PC-3 (cell line): ENCODE measurements at regions not wholly inside any gene's neighbourhood (a gene's known extent, or its start where the extent isn't known, plus 50 kb on each side); places are given as distances from the start of the nearest gene placed in this dataset.

Experiments
- EZH2 ChIP-seq: fragments of 300-600 bp; sonication (generic); IDR thresholded peaks from one replicate; pipeline ENCODE4 v1.6.1; 2017; ENCODE audit warnings: antibody characterized with exemption, mild to moderate bottlenecking, low read length; ENCODE audit not compliant: unreplicated experiment
- TF ChIP-seq, protein P1 (sequence below): fragments of 300-600 bp; sonication (generic); conservative IDR thresholded peaks from 2 replicates; pipeline ENCODE4 v1.5.1; 2017; ENCODE audit warnings: antibody characterized with exemption, low read depth, mild to moderate bottlenecking, low read length

DNA sequence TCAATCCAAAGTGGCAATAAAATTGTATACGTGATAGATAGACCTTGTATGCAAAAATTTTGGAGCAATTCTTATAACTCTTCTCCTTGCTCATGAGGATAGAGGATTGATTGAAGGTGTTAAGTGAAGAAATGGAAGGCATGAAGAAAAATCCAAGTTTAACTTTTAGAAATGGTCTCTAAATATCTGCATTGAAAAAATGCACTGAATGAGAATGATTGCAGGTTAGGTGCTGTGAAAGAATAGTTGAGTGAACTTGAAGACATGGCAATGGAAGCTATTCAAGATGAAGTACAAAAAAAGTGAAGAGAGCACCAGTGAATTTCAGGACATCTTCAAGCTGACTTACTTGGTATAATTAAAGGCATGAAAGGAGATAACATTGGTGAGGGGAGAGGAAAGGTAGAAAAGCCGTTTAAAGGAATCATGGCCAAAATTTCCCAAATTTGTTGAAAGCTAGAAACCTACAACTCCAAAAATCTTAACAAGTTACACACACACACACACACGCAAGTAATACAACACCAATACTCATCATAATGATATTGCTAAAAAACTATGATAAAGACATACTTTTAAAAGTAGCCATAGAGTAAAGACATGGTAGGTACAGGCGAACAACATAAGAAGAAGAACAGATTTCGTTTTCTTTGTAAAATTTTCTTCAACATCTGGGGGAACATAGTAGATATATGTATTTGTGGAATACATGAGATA lies 96.3 kb downstream of the GGTLC2 start:
- no peak for TF ChIP-seq EZH2
- TF ChIP-seq, protein P1, sequence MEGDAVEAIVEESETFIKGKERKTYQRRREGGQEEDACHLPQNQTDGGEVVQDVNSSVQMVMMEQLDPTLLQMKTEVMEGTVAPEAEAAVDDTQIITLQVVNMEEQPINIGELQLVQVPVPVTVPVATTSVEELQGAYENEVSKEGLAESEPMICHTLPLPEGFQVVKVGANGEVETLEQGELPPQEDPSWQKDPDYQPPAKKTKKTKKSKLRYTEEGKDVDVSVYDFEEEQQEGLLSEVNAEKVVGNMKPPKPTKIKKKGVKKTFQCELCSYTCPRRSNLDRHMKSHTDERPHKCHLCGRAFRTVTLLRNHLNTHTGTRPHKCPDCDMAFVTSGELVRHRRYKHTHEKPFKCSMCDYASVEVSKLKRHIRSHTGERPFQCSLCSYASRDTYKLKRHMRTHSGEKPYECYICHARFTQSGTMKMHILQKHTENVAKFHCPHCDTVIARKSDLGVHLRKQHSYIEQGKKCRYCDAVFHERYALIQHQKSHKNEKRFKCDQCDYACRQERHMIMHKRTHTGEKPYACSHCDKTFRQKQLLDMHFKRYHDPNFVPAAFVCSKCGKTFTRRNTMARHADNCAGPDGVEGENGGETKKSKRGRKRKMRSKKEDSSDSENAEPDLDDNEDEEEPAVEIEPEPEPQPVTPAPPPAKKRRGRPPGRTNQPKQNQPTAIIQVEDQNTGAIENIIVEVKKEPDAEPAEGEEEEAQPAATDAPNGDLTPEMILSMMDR = no peak
